Chondrocyte (in vitro differentiated cells): ENCODE measurements at regions not wholly inside any gene's neighbourhood (a gene's known extent, or its start where the extent isn't known, plus 50 kb on each side); places are given as distances from the start of the nearest gene placed in this dataset.

ENCODE experiments used
- DNase-seq: peaks from one replicate; pipeline ENCODE4 v3.0.0; 2021; ENCODE audit warnings: mixed read lengths, low spot score
- H3K27ac Mint-ChIP-seq: one replicate; pipeline ENCODE4 v1.8.0; 2021; ENCODE audit warnings: mild to moderate bottlenecking, moderate library complexity, mixed read lengths; ENCODE audit not compliant: unreplicated experiment
- H3K27me3 Mint-ChIP-seq: 2 replicates; pipeline ENCODE4 v1.8.0; 2021; ENCODE audit warnings: low read depth, mixed read lengths
- H3K36me3 Mint-ChIP-seq: 2 replicates; pipeline ENCODE4 v1.8.0; 2021; ENCODE audit warnings: low read depth, mixed read lengths
- H3K4me1 Mint-ChIP-seq: 2 replicates; pipeline ENCODE4 v1.8.0; 2021; ENCODE audit warnings: low read depth, mild to moderate bottlenecking, mixed read lengths
- H3K4me3 Mint-ChIP-seq: one replicate; pipeline ENCODE4 v1.8.0; 2021; ENCODE audit warnings: mild to moderate bottlenecking, moderate library complexity, mixed read lengths; ENCODE audit not compliant: unreplicated experiment
- H3K9me3 Mint-ChIP-seq: 2 replicates; pipeline ENCODE4 v1.8.0; 2021; ENCODE audit warnings: low read depth, mixed read lengths
- TF ChIP-seq, protein P1 (sequence below): fragments of 200-600 bp; sonication (generic); IDR thresholded peaks from 2 replicates; pipeline ENCODE4 v1.5.0; 2021; ENCODE audit warnings: antibody characterized with exemption, mild to moderate bottlenecking, moderate library complexity

- peaks cover 49% of the 10 kb centered on the region for H3K27me3 Mint-ChIP-seq
- H3K36me3 Mint-ChIP-seq = no peaks in the 10 kb centered on the region
- no peak for DNase-seq
- H3K27ac Mint-ChIP-seq = no peak overlapping the region
- no peak overlapping the region for H3K4me3 Mint-ChIP-seq
- TF ChIP-seq, protein P1, sequence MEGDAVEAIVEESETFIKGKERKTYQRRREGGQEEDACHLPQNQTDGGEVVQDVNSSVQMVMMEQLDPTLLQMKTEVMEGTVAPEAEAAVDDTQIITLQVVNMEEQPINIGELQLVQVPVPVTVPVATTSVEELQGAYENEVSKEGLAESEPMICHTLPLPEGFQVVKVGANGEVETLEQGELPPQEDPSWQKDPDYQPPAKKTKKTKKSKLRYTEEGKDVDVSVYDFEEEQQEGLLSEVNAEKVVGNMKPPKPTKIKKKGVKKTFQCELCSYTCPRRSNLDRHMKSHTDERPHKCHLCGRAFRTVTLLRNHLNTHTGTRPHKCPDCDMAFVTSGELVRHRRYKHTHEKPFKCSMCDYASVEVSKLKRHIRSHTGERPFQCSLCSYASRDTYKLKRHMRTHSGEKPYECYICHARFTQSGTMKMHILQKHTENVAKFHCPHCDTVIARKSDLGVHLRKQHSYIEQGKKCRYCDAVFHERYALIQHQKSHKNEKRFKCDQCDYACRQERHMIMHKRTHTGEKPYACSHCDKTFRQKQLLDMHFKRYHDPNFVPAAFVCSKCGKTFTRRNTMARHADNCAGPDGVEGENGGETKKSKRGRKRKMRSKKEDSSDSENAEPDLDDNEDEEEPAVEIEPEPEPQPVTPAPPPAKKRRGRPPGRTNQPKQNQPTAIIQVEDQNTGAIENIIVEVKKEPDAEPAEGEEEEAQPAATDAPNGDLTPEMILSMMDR = no peak
- no peaks in the 10 kb centered on the region for H3K4me1 Mint-ChIP-seq
- H3K9me3 Mint-ChIP-seq = no peaks in the 10 kb centered on the region
Measured at GRCh38 chr15:85899927-85900326, 105.2 kb upstream of the KLHL25 start.

- peaks cover 27% of the 10 kb centered on the region for H3K27me3 Mint-ChIP-seq
- H3K4me1 Mint-ChIP-seq = no peaks in the 10 kb centered on the region
- no peaks in the 10 kb centered on the region for H3K36me3 Mint-ChIP-seq
- no peaks in the 10 kb centered on the region for H3K9me3 Mint-ChIP-seq
- TF ChIP-seq, protein P1 = no peak
- no peak overlapping the region for H3K27ac Mint-ChIP-seq
- no peak overlapping the region for H3K4me3 Mint-ChIP-seq
- DNase-seq = no peak
Measured at GRCh38 chr15:85905751-85906450, 111.2 kb upstream of the KLHL25 start.

DNA sequence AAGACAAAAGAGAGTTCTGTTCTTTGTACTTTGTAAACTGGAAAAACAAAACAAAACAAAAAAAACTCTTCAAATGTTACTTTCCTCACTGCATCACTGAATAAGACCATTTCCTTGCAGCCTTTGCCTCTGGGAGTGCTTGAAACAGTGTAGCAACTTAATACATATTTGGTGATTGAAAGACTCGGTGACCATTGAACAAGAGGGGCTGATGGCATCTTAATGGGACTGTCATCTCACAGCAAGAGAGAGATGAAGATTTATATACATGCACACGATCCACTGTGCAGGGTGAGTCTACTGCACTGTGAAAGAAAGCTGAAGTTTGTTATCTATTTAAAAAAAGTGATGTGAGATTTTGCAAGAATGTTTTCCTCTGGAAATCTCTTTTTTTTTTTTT, 111.9 kb upstream of the KLHL25 start:
- no peaks in the 10 kb centered on the region for H3K4me1 Mint-ChIP-seq
- no peak overlapping the region for H3K4me3 Mint-ChIP-seq
- no peak for DNase-seq
- TF ChIP-seq, protein P1 = no peak
- no peaks in the 10 kb centered on the region for H3K36me3 Mint-ChIP-seq
- H3K27me3 Mint-ChIP-seq = peaks cover 28% of the 10 kb centered on the region
- H3K27ac Mint-ChIP-seq = no peak overlapping the region
- no peaks in the 10 kb centered on the region for H3K9me3 Mint-ChIP-seq

- H3K36me3 Mint-ChIP-seq = no peaks in the 10 kb centered on the region
- peaks cover 21% of the 10 kb centered on the region for H3K27me3 Mint-ChIP-seq
- H3K4me1 Mint-ChIP-seq = no peaks in the 10 kb centered on the region
- no peak overlapping the region for H3K27ac Mint-ChIP-seq
- H3K4me3 Mint-ChIP-seq = no peak overlapping the region
- no peaks in the 10 kb centered on the region for H3K9me3 Mint-ChIP-seq
- no peak for DNase-seq
- TF ChIP-seq, protein P1 = no peak
Measured at GRCh38 chr15:85910834-85911233, 116.1 kb upstream of the KLHL25 start.

- Mint-ChIP-seq H3K27me3 (peaks cover 20% of the 10 kb centered on the region), H3K4me3 (no peak overlapping the region), H3K36me3 (no peaks in the 10 kb centered on the region), H3K4me1 (no peaks in the 10 kb centered on the region), H3K27ac (no peak overlapping the region), H3K9me3 (no peaks in the 10 kb centered on the region)
- TF ChIP-seq, protein P1 = no peak
- no peak for DNase-seq
Measured at GRCh38 chr15:85913461-85913860, 118.7 kb upstream of the KLHL25 start.
